H1 (cell line): ENCODE measurements at regions not wholly inside any gene's neighbourhood (a gene's known extent, or its start where the extent isn't known, plus 50 kb on each side); places are given as distances from the start of the nearest gene placed in this dataset.

Experiments used
- ASH2L ChIP-seq: fragments of 200-600, 300-600 bp; sonication (generic); IDR thresholded peaks from one replicate; pipeline ENCODE4 v1.7.1; 2017; ENCODE audit warnings: low read length
- CHD2 ChIP-seq: IDR thresholded peaks from 2 replicates; pipeline ENCODE4 v1.6.1; 2012; ENCODE audit warnings: low read length, improper control_type of control experiment
- EGR1 ChIP-seq: IDR thresholded peaks from 2 replicates; pipeline ENCODE4 v1.6.1; 2011; ENCODE audit warnings: low read depth, low read length, borderline replicate concordance
- FOSL1 ChIP-seq: IDR thresholded peaks from 2 replicates; pipeline ENCODE4 v1.6.1; 2011; ENCODE audit warnings: mild to moderate bottlenecking, low read depth, low read length, moderate library complexity; ENCODE audit not compliant: insufficient read depth
- MAFK ChIP-seq: IDR thresholded peaks from 2 replicates; pipeline ENCODE4 v1.6.1; 2012; ENCODE audit warnings: low read depth, mild to moderate bottlenecking, improper control_type of control experiment, low read length
- NRF1 ChIP-seq: IDR thresholded peaks from 2 replicates; pipeline ENCODE4 v1.6.1; 2011; ENCODE audit warnings: mild to moderate bottlenecking, low read depth, low read length, improper control_type of control experiment
- POLR2A ChIP-seq, 2 experiments: IDR thresholded peaks; 1 replicate in 1 of 2; 2 replicates in 1 of 2; pipeline ENCODE4 v1.6.1; 2011; ENCODE audit warnings: low read depth in 2 of 2, low read length in 2 of 2, mild to moderate bottlenecking in 2 of 2; ENCODE audit errors: control extremely low read depth in 1 of 2

DNA sequence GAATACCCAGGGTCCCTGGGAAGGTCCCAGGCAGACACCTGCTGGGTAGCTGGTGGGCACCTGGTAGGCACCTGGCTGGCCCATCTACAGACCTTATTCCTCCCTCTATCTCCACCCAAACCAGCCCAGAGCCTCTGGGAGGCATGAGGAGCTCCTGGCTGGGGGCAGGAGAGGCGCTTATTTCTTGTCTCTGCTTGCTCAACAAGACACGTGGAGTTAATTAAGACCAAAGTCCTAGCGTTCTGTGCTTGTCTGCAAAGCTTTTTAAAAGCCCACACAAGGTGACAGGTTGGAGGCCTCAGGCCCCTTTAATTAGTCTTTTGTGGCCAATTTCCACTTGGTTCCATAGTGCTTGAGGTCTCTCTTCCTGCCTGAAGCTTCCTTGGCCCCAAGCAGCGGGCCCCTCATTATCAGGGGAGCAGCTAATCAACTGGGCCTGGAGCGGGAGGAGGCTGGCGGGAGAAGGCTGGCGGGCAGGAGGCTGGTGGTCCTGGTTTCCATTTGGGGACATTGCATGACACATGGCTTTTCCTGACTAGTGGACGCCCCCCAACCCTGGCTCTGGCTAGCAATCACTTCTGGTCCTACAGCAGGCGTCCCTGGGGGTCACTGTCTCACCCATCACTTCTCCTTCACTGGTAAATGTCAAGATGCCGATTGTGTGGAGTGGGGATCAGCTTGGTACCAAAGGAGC is 65.4 kb upstream of the HDAC4 start (continued):
- no peak for TF ChIP-seq ASH2L
- TF ChIP-seq EGR1 = no peak
- no peak for TF ChIP-seq MAFK
- no peak for TF ChIP-seq POLR2A (IDR thresholded peaks at IDR 0.05; ENCODE audit: control extremely low read depth in 1 of 2, low read depth in 2 of 2, low read length in 2 of 2)
- no peak for TF ChIP-seq FOSL1
- no peak for TF ChIP-seq CHD2
- no peak for TF ChIP-seq NRF1
